ENCODE measurements at regions not wholly inside any gene's neighbourhood (a gene's known extent, or its start where the extent isn't known, plus 50 kb on each side); places are given as distances from the start of the nearest gene placed in this dataset.

DNA sequence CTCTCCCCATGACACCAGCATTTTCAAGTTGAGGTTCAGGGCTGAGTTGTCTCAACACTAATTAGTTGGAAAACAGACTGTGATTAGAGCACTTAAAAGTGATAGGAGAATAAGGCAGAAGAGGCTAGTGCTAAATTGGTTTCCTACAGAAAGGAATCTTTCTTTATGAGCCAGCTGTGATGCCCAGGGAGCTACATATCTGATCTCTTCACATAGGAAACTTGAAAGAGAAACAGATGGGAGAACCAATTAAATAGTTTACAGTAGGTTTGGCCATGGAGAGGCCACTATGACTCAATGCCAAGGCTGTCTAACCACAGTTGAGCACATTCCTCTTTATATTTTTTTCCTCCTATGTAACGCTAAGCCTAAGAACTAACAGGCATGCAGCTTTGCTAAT lies 418.3 kb upstream of the CYRIA start:
- ChIA-PET POLR2A (no interaction called here), CTCF (no interaction called here)
- no peak for TF ChIP-seq CTCF (IDR thresholded peaks at IDR 0.05; ENCODE audit: control extremely low read depth, extremely low read depth, low read depth, missing control alignments)
- DNase-seq (ENCODE audit: extremely low spot score): no peak

DNA sequence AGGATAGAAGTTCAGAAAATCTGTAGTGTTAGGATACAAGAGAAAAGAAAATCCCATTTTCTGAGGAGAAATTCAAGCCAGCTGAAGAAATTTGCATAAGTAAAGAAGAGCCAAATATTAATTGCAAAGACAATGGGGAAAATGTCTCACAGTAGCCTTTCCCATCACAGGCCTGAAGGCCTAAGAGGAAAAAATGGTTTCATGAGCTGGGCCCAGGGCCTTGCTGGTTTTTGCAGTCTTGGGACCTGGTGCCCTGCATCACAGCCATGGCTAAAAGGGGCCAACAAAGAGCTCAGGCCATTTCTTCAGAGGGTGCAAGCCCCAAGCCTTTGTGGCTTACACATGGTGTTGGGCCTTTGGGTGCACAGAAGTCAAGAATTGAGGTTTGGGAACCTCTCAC lies 413.6 kb upstream of the CYRIA start:
- ChIA-PET CTCF (no interaction called here), POLR2A (no interaction called here)
- TF ChIP-seq CTCF (IDR thresholded peaks at IDR 0.05; ENCODE audit: control extremely low read depth, extremely low read depth, low read depth, missing control alignments): no peak
- no peak for DNase-seq (ENCODE audit: extremely low spot score)

DNA sequence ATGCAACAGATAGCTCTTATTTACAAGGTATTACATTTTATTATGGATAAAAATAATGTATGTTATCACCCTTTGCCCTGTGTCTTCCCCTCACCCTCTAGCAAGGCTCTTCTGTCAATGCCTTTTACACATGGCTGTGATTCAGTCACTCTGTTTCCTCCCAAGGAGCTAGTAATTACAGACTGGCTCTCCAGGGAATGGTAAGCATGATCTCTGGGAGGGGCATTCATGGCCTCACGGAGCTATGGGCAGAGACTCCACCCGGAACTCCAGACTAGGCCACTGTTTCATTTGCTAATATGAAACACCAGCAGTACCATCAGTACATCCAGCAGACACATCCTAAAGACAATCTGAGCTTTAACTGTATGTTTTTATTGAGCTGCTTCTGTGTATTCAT lies 410.9 kb upstream of the CYRIA start:
- no peak for DNase-seq (ENCODE audit: extremely low spot score)
- no peak for TF ChIP-seq CTCF (IDR thresholded peaks at IDR 0.05; ENCODE audit: control extremely low read depth, extremely low read depth, low read depth, missing control alignments)
- ChIA-PET CTCF (interaction anchor here (0.8 kb wide), 1 partner anchor 17 kb away, joined by 3 read pairs; no protein-coding TSS in a partner anchor), POLR2A (no interaction called here)

- ChIA-PET CTCF (no interaction called here), POLR2A (no interaction called here)
- no peak for TF ChIP-seq CTCF (IDR thresholded peaks at IDR 0.05; ENCODE audit: control extremely low read depth, extremely low read depth, low read depth, missing control alignments)
Observed at GRCh38 chr2:17070711-17071110, 405.1 kb upstream of the CYRIA start.

GRCh38 chr2:17069564-17069963 lies 403.9 kb upstream of the CYRIA start:
- no peak for TF ChIP-seq CTCF (IDR thresholded peaks at IDR 0.05; ENCODE audit: control extremely low read depth, extremely low read depth, low read depth, missing control alignments)
- ChIA-PET CTCF (no interaction called here), POLR2A (no interaction called here)
- DNase-seq (ENCODE audit: extremely low spot score): no peak

More at GRCh38 chr2:17070711-17071110, 405.1 kb upstream of the CYRIA start:
- DNase-seq (ENCODE audit: extremely low spot score): no peak

GRCh38 chr2:17068021-17068420 lies 402.4 kb upstream of the CYRIA start:
- POLR2A ChIA-PET: no interaction called here
- TF ChIP-seq CTCF (IDR thresholded peaks at IDR 0.05; ENCODE audit: control extremely low read depth, extremely low read depth, low read depth, missing control alignments): no peak
- CTCF ChIA-PET: interaction anchor here (0.8 kb wide), 1 partner anchor 241 kb away, joined by 3 read pairs; no protein-coding TSS in a partner anchor
- DNase-seq (ENCODE audit: extremely low spot score): no peak

DNA sequence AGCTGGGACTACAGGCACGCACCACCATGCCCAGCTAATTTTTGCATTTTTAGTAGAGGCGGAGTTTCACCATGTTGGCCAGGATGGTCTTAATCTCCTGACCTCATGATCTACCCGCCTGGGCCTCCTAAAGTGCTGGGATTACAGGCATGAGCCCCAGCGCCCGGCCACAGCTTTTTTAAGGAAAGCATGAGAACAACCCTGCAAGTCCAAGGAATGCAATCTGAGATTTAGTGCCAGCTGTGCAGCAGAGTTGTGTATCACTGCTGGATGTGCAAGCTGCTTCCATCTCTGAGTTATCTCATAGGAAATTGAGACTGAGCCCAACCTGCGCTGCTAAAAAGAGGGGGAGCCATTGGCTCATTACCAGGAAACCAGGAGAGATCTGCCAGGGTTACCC lies 399.9 kb upstream of the CYRIA start:
- TF ChIP-seq CTCF (IDR thresholded peaks at IDR 0.05; ENCODE audit: control extremely low read depth, extremely low read depth, low read depth, missing control alignments): no peak
- POLR2A ChIA-PET: no interaction called here
- CTCF ChIA-PET: no interaction called here
- no peak for DNase-seq (ENCODE audit: extremely low spot score)

Data from GM10248 (cell line).